ENCODE measurements at regions not wholly inside any gene's neighbourhood (a gene's known extent, or its start where the extent isn't known, plus 50 kb on each side); places are given as distances from the start of the nearest gene placed in this dataset.

DNA sequence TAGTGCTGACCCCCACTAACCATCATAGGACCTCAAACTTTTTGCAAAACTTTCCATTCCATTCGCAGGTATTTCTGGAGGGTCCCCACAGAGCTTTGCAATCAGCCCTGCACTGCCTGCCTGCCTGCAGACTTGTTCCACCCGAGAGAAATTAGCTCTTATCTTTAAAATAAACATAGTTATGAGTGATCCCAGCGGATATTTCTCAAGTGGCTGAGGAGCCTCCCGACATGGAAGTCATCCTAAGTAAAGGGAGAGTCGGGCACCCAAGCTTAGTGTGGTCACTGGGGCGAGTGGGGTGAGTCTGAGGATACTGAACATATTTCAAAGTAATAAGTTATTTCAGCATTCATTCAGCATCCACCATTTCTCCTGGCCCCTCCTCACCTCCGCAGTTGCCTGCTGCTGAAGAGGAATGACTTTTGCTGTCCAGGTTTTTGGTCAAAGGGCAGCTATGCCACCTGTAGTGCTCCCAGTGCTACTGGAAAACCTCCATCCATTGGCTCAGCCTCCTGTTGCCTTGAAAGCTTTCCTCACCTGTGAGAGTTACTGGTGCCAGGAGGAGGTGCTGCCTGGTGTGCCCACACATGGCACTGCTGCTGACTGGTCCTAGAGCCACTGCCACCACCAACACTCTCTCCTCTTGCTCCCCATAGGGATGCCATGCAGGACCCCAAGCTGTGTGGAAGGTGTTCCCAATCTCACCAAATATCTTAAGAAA, 89.7 kb upstream of the PCSK1 start:
- H4K20me1 ChIP-seq (ENCODE audit: insufficient read depth) = no peaks in the 10 kb centered on the region
- H3K27me3 ChIP-seq (ENCODE audit: insufficient read depth, low read length) = no peaks in the 10 kb centered on the region
- H3K9me3 ChIP-seq (ENCODE audit: control insufficient read depth in 1 of 2, insufficient read depth in 1 of 2, low read depth in 1 of 2, low read length in 2 of 2) = no peaks in the 10 kb centered on the region
- intact Hi-C loops (cut with micrococcal nuclease) = no loop called here
- ChIA-PET POLR2A (interaction anchor here (1.2 kb wide), 1 partner anchor 9 kb away, joined by 3 read pairs; no protein-coding TSS in a partner anchor), CTCF (no interaction called here), RAD21 (ENCODE audit: low non-redundant PET in 1 of 2, low total read pairs in 2 of 2, uncharacterized antibody in 2 of 2, unreplicated experiment in 2 of 2) (no interaction called here)
- TF ChIP-seq SRF (IDR thresholded peaks at IDR 0.05; ENCODE audit: low read depth) (no peak), POLR2A (IDR thresholded peaks at IDR 0.05; ENCODE audit: borderline replicate concordance, extremely low read depth, insufficient read depth, insufficient read length) (no peak), TCF7L2 (IDR thresholded peaks at IDR 0.05; ENCODE audit: borderline replicate concordance, extremely low read depth, insufficient read depth, insufficient read length) (no peak), SIN3A (IDR thresholded peaks at IDR 0.05; ENCODE audit: low read depth) (no peak), RAD21 (IDR thresholded peaks at IDR 0.05; ENCODE audit: low read depth) (no peak), EZH2 (IDR thresholded peaks at IDR 0.05) (no peak), CBX3 (IDR thresholded peaks at IDR 0.05; ENCODE audit: low read depth) (no peak), EZH2phosphoT487 (IDR thresholded peaks at IDR 0.05; ENCODE audit: borderline replicate concordance) (no peak), ZNF274 (IDR thresholded peaks at IDR 0.05; ENCODE audit: low read depth, low read length) (no peak), CEBPB (IDR thresholded peaks at IDR 0.05; ENCODE audit: low read depth) (no peak), SP1 (IDR thresholded peaks at IDR 0.05; ENCODE audit: low read depth) (no peak)
- TF ChIP-seq, protein P1, sequence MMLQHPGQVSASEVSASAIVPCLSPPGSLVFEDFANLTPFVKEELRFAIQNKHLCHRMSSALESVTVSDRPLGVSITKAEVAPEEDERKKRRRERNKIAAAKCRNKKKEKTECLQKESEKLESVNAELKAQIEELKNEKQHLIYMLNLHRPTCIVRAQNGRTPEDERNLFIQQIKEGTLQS (IDR thresholded peaks at IDR 0.05) = no peak
- no peak for DNase-seq (ENCODE audit: low read depth, low spot score)
- H3K36me3 ChIP-seq (ENCODE audit: control insufficient read depth in 1 of 2, insufficient read depth in 2 of 2, low read length in 2 of 2) = no peaks in the 10 kb centered on the region
- no peak overlapping the region for H3K27ac ChIP-seq (ENCODE audit: low read depth, low read length)
- H3K9ac ChIP-seq (ENCODE audit: low read length) = no peak overlapping the region
- H3K4me3 ChIP-seq (replicated peaks in 1 of 2; ENCODE audit: low read depth in 1 of 2, low read length in 2 of 2) = no peak overlapping the region
- no peaks in the 10 kb centered on the region for H3K79me2 ChIP-seq (ENCODE audit: insufficient read depth, low read length)
- BruUV-seq (replicated peaks) = no TSS peak
- H3K4me1 ChIP-seq (ENCODE audit: control insufficient read depth in 1 of 2, insufficient read depth in 2 of 2, low read length in 2 of 2) = no peaks in the 10 kb centered on the region
- no peak overlapping the region for H3K4me2 ChIP-seq (ENCODE audit: low read length)
- ATAC-seq = no peak
- no peaks in the 10 kb centered on the region for H3K9me2 ChIP-seq (ENCODE audit: insufficient read depth)
- H2AFZ ChIP-seq (ENCODE audit: low read depth, low read length, poor library complexity, severe bottlenecking) = no peak overlapping the region

Data from HCT116 (cell line).